ENCODE measurements at regions not wholly inside any gene's neighbourhood (a gene's known extent, or its start where the extent isn't known, plus 50 kb on each side); places are given as distances from the start of the nearest gene placed in this dataset.

- no peak overlapping the region for H2BK15ac ChIP-seq (ENCODE audit: low read length)
- H2AFZ ChIP-seq (ENCODE audit: low read length) = no peak overlapping the region
- no peak overlapping the region for H3K23ac ChIP-seq (ENCODE audit: low read depth, low read length, poor library complexity)
- no peak overlapping the region for H2BK5ac ChIP-seq (ENCODE audit: low read length)
- H3K9ac ChIP-seq (ENCODE audit: low read depth, low read length, poor library complexity) = no peak overlapping the region
- no peak for DNase-seq (ENCODE audit: low spot score)
- H3K14ac ChIP-seq (ENCODE audit: low read length) = no peak overlapping the region
- H3K4ac ChIP-seq (ENCODE audit: low read length) = no peak overlapping the region
- H3K9me3 ChIP-seq (replicated peaks in 1 of 2; ENCODE audit: control insufficient read depth in 2 of 2, insufficient read depth in 1 of 2, low read depth in 1 of 2, low read length in 2 of 2) = peaks cover 0 to 3% of the 10 kb centered on the region in 2 donors
- WGBS, 2 donors (ENCODE audit: extremely low coverage in 2 of 2, insufficient read length in 2 of 2, insufficient replicate concordance in 1 of 2) = no CpG with 5 or more reads among the region's 4 CpGs
- no peak overlapping the region for H3K4me3 ChIP-seq (ENCODE audit: low read length in 2 of 2)
- H4K91ac ChIP-seq (ENCODE audit: low read depth, low read length, poor library complexity) = no peak overlapping the region
- no peak overlapping the region for H3K4me2 ChIP-seq (ENCODE audit: insufficient read depth, low read length, poor library complexity, severe bottlenecking)
- no peak overlapping the region for H2AK5ac ChIP-seq (ENCODE audit: low read depth, low read length)
- no peak overlapping the region for H4K8ac ChIP-seq (ENCODE audit: low read depth, low read length)
- H3K27me3 ChIP-seq (ENCODE audit: control insufficient read depth in 3 of 3, insufficient read depth in 3 of 3, low read depth in 1 of 3, low read length in 3 of 3) = no peaks in the 10 kb centered on the region
- no peak overlapping the region for H3K18ac ChIP-seq (ENCODE audit: low read length)
- H3K27ac ChIP-seq (replicated peaks; ENCODE audit: low read length) = no peak overlapping the region
- H2BK120ac ChIP-seq (ENCODE audit: low read depth, low read length) = no peak overlapping the region
- no peaks in the 10 kb centered on the region for H3K4me1 ChIP-seq (ENCODE audit: control insufficient read depth in 2 of 2, insufficient read depth in 1 of 2, low read depth in 1 of 2, low read length in 2 of 2)
- no peak overlapping the region for H2BK12ac ChIP-seq (ENCODE audit: low read length)
- no peaks in the 10 kb centered on the region for H3K36me3 ChIP-seq (replicated peaks in 1 of 2; ENCODE audit: control insufficient read depth in 2 of 2, insufficient read depth in 2 of 2, low read length in 2 of 2)
- no peaks in the 10 kb centered on the region for H3K79me1 ChIP-seq (ENCODE audit: low read depth, low read length)
These were observed 497.2 kb upstream of the CDH4 start for GRCh38 chr20:60754856-60755255.

GRCh38 chr20:60759651-60760050 is 492.4 kb upstream of the CDH4 start:
- Histone ChIP-seq H3K27ac (replicated peaks; ENCODE audit: low read length) (no peak overlapping the region), H3K36me3 (replicated peaks in 1 of 2; ENCODE audit: control insufficient read depth in 2 of 2, insufficient read depth in 2 of 2, low read length in 2 of 2) (no peaks in the 10 kb centered on the region), H3K4me2 (ENCODE audit: insufficient read depth, low read length, poor library complexity, severe bottlenecking) (no peak overlapping the region), H4K91ac (ENCODE audit: low read depth, low read length, poor library complexity) (no peak overlapping the region), H2BK120ac (ENCODE audit: low read depth, low read length) (no peak overlapping the region), H2AFZ (ENCODE audit: low read length) (no peak overlapping the region), H3K79me1 (ENCODE audit: low read depth, low read length) (no peaks in the 10 kb centered on the region), H3K23ac (ENCODE audit: low read depth, low read length, poor library complexity) (no peak overlapping the region), H3K27me3 (ENCODE audit: control insufficient read depth in 3 of 3, insufficient read depth in 3 of 3, low read depth in 1 of 3, low read length in 3 of 3) (no peaks in the 10 kb centered on the region), H3K4me3 (ENCODE audit: low read length in 2 of 2) (no peak overlapping the region), H3K18ac (ENCODE audit: low read length) (no peak overlapping the region), H4K8ac (ENCODE audit: low read depth, low read length) (no peak overlapping the region), H3K9me3 (replicated peaks in 1 of 2; ENCODE audit: control insufficient read depth in 2 of 2, insufficient read depth in 1 of 2, low read depth in 1 of 2, low read length in 2 of 2) (no peaks in the 10 kb centered on the region), H3K4me1 (ENCODE audit: control insufficient read depth in 2 of 2, insufficient read depth in 1 of 2, low read depth in 1 of 2, low read length in 2 of 2) (no peaks in the 10 kb centered on the region), H2BK5ac (ENCODE audit: low read length) (no peak overlapping the region), H2BK12ac (ENCODE audit: low read length) (no peak overlapping the region), H3K14ac (ENCODE audit: low read length) (no peak overlapping the region), H3K9ac (ENCODE audit: low read depth, low read length, poor library complexity) (no peak overlapping the region), H2BK15ac (ENCODE audit: low read length) (no peak overlapping the region), H3K4ac (ENCODE audit: low read length) (no peak overlapping the region), H2AK5ac (ENCODE audit: low read depth, low read length) (no peak overlapping the region)
- no peak for DNase-seq (ENCODE audit: low spot score)
- no CpG with 5 or more reads among the region's 6 CpGs for WGBS, 2 donors (ENCODE audit: extremely low coverage in 2 of 2, insufficient read length in 2 of 2, insufficient replicate concordance in 1 of 2)

DNA sequence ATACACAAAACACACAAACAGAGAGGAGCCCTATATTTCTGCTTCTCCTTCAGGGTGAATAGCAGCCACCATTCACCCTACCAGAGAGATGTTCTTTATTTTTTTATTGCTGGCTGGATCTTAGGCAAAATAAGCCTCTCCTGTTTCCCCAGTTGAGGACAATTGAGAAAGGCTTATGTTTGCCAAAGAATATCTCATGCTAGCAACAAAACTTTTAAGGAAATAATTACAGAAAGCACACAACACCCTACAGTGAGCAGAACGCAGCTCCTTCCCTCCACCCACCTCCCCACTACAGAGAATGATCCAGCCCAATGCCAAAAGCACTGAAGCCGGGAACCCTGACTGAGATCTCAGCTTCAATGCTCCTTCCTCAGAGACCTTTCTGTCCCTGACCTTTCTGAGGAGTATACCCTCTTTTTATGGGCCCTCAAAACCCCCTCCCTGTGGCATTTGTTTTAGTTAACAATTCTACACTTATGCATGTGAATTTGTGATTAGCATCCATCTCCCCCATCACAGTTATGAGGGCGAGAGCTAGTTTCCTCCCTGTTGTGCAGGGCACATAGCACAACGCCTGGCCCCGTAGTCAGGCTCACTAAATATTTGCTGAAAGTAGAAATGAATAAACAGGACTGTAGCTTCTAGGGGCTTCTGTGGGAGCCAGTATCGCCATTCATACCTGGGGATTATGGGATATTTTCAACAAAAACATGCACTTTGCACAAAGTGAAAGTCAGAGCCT is 491.6 kb upstream of the CDH4 start:
- no peaks in the 10 kb centered on the region for H3K9me3 ChIP-seq (replicated peaks in 1 of 2; ENCODE audit: control insufficient read depth in 2 of 2, insufficient read depth in 1 of 2, low read depth in 1 of 2, low read length in 2 of 2)
- no peak overlapping the region for H2BK12ac ChIP-seq (ENCODE audit: low read length)
- no peak for DNase-seq (ENCODE audit: low spot score)

DNA sequence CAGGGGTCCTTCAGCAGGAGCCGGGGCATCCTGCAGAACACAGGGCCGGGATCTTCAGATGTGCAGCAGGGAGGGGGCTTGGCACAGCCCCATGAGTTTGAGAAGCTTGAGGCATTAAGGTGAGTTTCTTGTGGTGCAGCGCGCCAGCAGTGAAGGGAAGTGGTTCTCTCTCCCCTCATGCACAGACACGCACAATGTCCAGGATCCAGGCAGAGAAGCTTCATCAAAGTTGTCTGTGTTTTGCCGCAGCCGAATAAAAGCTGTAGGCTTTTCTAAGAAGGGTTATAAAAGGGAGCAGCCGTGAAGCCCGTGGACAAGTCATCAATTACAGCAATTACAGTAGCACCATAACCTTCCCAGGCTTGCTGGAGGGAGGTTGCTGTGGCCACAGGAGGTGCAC is 491.0 kb upstream of the CDH4 start:
- no peak overlapping the region for H3K4ac ChIP-seq (ENCODE audit: low read length)
- no peak overlapping the region for H2BK15ac ChIP-seq (ENCODE audit: low read length)
- H2BK5ac ChIP-seq (ENCODE audit: low read length) = no peak overlapping the region
- no peak overlapping the region for H4K8ac ChIP-seq (ENCODE audit: low read depth, low read length)
- no peak overlapping the region for H3K14ac ChIP-seq (ENCODE audit: low read length)
- no peak overlapping the region for H2AK5ac ChIP-seq (ENCODE audit: low read depth, low read length)
- H2BK12ac ChIP-seq (ENCODE audit: low read length) = no peak overlapping the region
- no peak for DNase-seq (ENCODE audit: low spot score)
- no peak overlapping the region for H3K18ac ChIP-seq (ENCODE audit: low read length)
- no peak overlapping the region for H3K23ac ChIP-seq (ENCODE audit: low read depth, low read length, poor library complexity)
- H3K27ac ChIP-seq (replicated peaks; ENCODE audit: low read length) = no peak overlapping the region
- H3K9me3 ChIP-seq (replicated peaks in 1 of 2; ENCODE audit: control insufficient read depth in 2 of 2, insufficient read depth in 1 of 2, low read depth in 1 of 2, low read length in 2 of 2) = no peaks in the 10 kb centered on the region
- no peak overlapping the region for H2BK120ac ChIP-seq (ENCODE audit: low read depth, low read length)
- no peaks in the 10 kb centered on the region for H3K79me1 ChIP-seq (ENCODE audit: low read depth, low read length)
- WGBS, 2 donors (ENCODE audit: extremely low coverage in 2 of 2, insufficient read length in 2 of 2, insufficient replicate concordance in 1 of 2) = no CpG with 5 or more reads among the region's 9 CpGs
- H3K4me1 ChIP-seq (ENCODE audit: control insufficient read depth in 2 of 2, insufficient read depth in 1 of 2, low read depth in 1 of 2, low read length in 2 of 2) = no peaks in the 10 kb centered on the region
- H2AFZ ChIP-seq (ENCODE audit: low read length) = no peak overlapping the region
- no peak overlapping the region for H3K4me2 ChIP-seq (ENCODE audit: insufficient read depth, low read length, poor library complexity, severe bottlenecking)
- H3K4me3 ChIP-seq (ENCODE audit: low read length in 2 of 2) = no peak overlapping the region
- no peaks in the 10 kb centered on the region for H3K36me3 ChIP-seq (replicated peaks in 1 of 2; ENCODE audit: control insufficient read depth in 2 of 2, insufficient read depth in 2 of 2, low read length in 2 of 2)
- no peak overlapping the region for H4K91ac ChIP-seq (ENCODE audit: low read depth, low read length, poor library complexity)
- H3K9ac ChIP-seq (ENCODE audit: low read depth, low read length, poor library complexity) = no peak overlapping the region
- H3K27me3 ChIP-seq (ENCODE audit: control insufficient read depth in 3 of 3, insufficient read depth in 3 of 3, low read depth in 1 of 3, low read length in 3 of 3) = no peaks in the 10 kb centered on the region

More for the DNA sequence above, 491.6 kb upstream of the CDH4 start:
- H3K27me3 ChIP-seq (ENCODE audit: control insufficient read depth in 3 of 3, insufficient read depth in 3 of 3, low read depth in 1 of 3, low read length in 3 of 3) = no peaks in the 10 kb centered on the region
- H3K27ac ChIP-seq (replicated peaks; ENCODE audit: low read length) = no peak overlapping the region
- WGBS, 2 donors (ENCODE audit: extremely low coverage in 2 of 2, insufficient read length in 2 of 2, insufficient replicate concordance in 1 of 2) = no CpG with 5 or more reads among the region's 6 CpGs
- H3K23ac ChIP-seq (ENCODE audit: low read depth, low read length, poor library complexity) = no peak overlapping the region
- no peak overlapping the region for H3K4me2 ChIP-seq (ENCODE audit: insufficient read depth, low read length, poor library complexity, severe bottlenecking)
- H3K79me1 ChIP-seq (ENCODE audit: low read depth, low read length) = no peaks in the 10 kb centered on the region
- H3K18ac ChIP-seq (ENCODE audit: low read length) = no peak overlapping the region
- no peak overlapping the region for H2BK120ac ChIP-seq (ENCODE audit: low read depth, low read length)
- H2BK5ac ChIP-seq (ENCODE audit: low read length) = no peak overlapping the region
- H3K36me3 ChIP-seq (replicated peaks in 1 of 2; ENCODE audit: control insufficient read depth in 2 of 2, insufficient read depth in 2 of 2, low read length in 2 of 2) = no peaks in the 10 kb centered on the region
- no peak overlapping the region for H3K9ac ChIP-seq (ENCODE audit: low read depth, low read length, poor library complexity)
- no peak overlapping the region for H4K8ac ChIP-seq (ENCODE audit: low read depth, low read length)
- H3K4me3 ChIP-seq (ENCODE audit: low read length in 2 of 2) = no peak overlapping the region
- no peak overlapping the region for H2BK15ac ChIP-seq (ENCODE audit: low read length)
- no peak overlapping the region for H4K91ac ChIP-seq (ENCODE audit: low read depth, low read length, poor library complexity)
- H2AFZ ChIP-seq (ENCODE audit: low read length) = no peak overlapping the region
- no peak overlapping the region for H3K4ac ChIP-seq (ENCODE audit: low read length)
- H3K14ac ChIP-seq (ENCODE audit: low read length) = no peak overlapping the region
- no peaks in the 10 kb centered on the region for H3K4me1 ChIP-seq (ENCODE audit: control insufficient read depth in 2 of 2, insufficient read depth in 1 of 2, low read depth in 1 of 2, low read length in 2 of 2)
- no peak overlapping the region for H2AK5ac ChIP-seq (ENCODE audit: low read depth, low read length)

Measured in neuronal stem cell (in vitro differentiated cells).